ENCODE measurements at regions not wholly inside any gene's neighbourhood (a gene's known extent, or its start where the extent isn't known, plus 50 kb on each side); places are given as distances from the start of the nearest gene placed in this dataset.

GRCh38 chr6:92756912-92757311, 662.4 kb downstream of the EPHA7 start:
- Histone ChIP-seq H3K36me3 (ENCODE audit: control insufficient read depth, insufficient read depth, low read length) (no peaks in the 10 kb centered on the region), H3K9ac (ENCODE audit: low read depth, low read length) (no peak overlapping the region), H3K4me1 (ENCODE audit: control insufficient read depth, insufficient read depth, low read length) (peaks cover 3% of the 10 kb centered on the region), H3K27me3 (ENCODE audit: control insufficient read depth, insufficient read depth, low read length) (no peaks in the 10 kb centered on the region), H3K9me3 (ENCODE audit: control insufficient read depth, insufficient read depth, low read length) (no peaks in the 10 kb centered on the region), H3K4me3 (ENCODE audit: low read depth, low read length) (no peak overlapping the region)

GRCh38 chr6:92753956-92754355, 665.4 kb downstream of the EPHA7 start:
- Histone ChIP-seq H3K4me3 (ENCODE audit: low read depth, low read length) (no peak overlapping the region), H3K27me3 (ENCODE audit: control insufficient read depth, insufficient read depth, low read length) (no peaks in the 10 kb centered on the region), H3K9ac (ENCODE audit: low read depth, low read length) (no peak overlapping the region), H3K9me3 (ENCODE audit: control insufficient read depth, insufficient read depth, low read length) (no peaks in the 10 kb centered on the region), H3K36me3 (ENCODE audit: control insufficient read depth, insufficient read depth, low read length) (no peaks in the 10 kb centered on the region), H3K4me1 (ENCODE audit: control insufficient read depth, insufficient read depth, low read length) (peaks cover 1% of the 10 kb centered on the region)

GRCh38 chr6:92752114-92752513, 667.2 kb downstream of the EPHA7 start:
- H3K4me3 ChIP-seq (ENCODE audit: low read depth, low read length), result no peak overlapping the region

GRCh38 chr6:92748131-92748530, 671.2 kb downstream of the EPHA7 start:
- no peak overlapping the region for H3K4me3 ChIP-seq (ENCODE audit: low read depth, low read length)
- H3K9ac ChIP-seq (ENCODE audit: low read depth, low read length), result no peak overlapping the region
- H3K36me3 ChIP-seq (ENCODE audit: control insufficient read depth, insufficient read depth, low read length), result no peaks in the 10 kb centered on the region
- no peaks in the 10 kb centered on the region for H3K4me1 ChIP-seq (ENCODE audit: control insufficient read depth, insufficient read depth, low read length)
- H3K27me3 ChIP-seq (ENCODE audit: control insufficient read depth, insufficient read depth, low read length), result no peaks in the 10 kb centered on the region
- H3K9me3 ChIP-seq (ENCODE audit: control insufficient read depth, insufficient read depth, low read length), result no peaks in the 10 kb centered on the region

More at GRCh38 chr6:92752114-92752513, 667.2 kb downstream of the EPHA7 start:
- Histone ChIP-seq H3K4me1 (ENCODE audit: control insufficient read depth, insufficient read depth, low read length) (no peaks in the 10 kb centered on the region), H3K9ac (ENCODE audit: low read depth, low read length) (no peak overlapping the region), H3K36me3 (ENCODE audit: control insufficient read depth, insufficient read depth, low read length) (no peaks in the 10 kb centered on the region), H3K27me3 (ENCODE audit: control insufficient read depth, insufficient read depth, low read length) (no peaks in the 10 kb centered on the region), H3K9me3 (ENCODE audit: control insufficient read depth, insufficient read depth, low read length) (no peaks in the 10 kb centered on the region)

GRCh38 chr6:92737983-92738382, 681.4 kb downstream of the EPHA7 start:
- Histone ChIP-seq H3K4me1 (ENCODE audit: control insufficient read depth, insufficient read depth, low read length) (no peaks in the 10 kb centered on the region), H3K36me3 (ENCODE audit: control insufficient read depth, insufficient read depth, low read length) (no peaks in the 10 kb centered on the region), H3K27me3 (ENCODE audit: control insufficient read depth, insufficient read depth, low read length) (no peaks in the 10 kb centered on the region)

GRCh38 chr6:92723390-92723931, 695.9 kb downstream of the EPHA7 start:
- Histone ChIP-seq H3K27me3 (ENCODE audit: control insufficient read depth, insufficient read depth, low read length) (no peaks in the 10 kb centered on the region), H3K4me3 (ENCODE audit: low read depth, low read length) (no peak overlapping the region), H3K9me3 (ENCODE audit: control insufficient read depth, insufficient read depth, low read length) (no peaks in the 10 kb centered on the region), H3K4me1 (ENCODE audit: control insufficient read depth, insufficient read depth, low read length) (no peaks in the 10 kb centered on the region), H3K9ac (ENCODE audit: low read depth, low read length) (no peak overlapping the region), H3K36me3 (ENCODE audit: control insufficient read depth, insufficient read depth, low read length) (no peaks in the 10 kb centered on the region)

More at GRCh38 chr6:92737983-92738382, 681.4 kb downstream of the EPHA7 start:
- Histone ChIP-seq H3K4me3 (ENCODE audit: low read depth, low read length) (no peak overlapping the region), H3K9me3 (ENCODE audit: control insufficient read depth, insufficient read depth, low read length) (no peaks in the 10 kb centered on the region), H3K9ac (ENCODE audit: low read depth, low read length) (no peak overlapping the region)

- H3K36me3 ChIP-seq (ENCODE audit: control insufficient read depth, insufficient read depth, low read length), result no peaks in the 10 kb centered on the region
- no peaks in the 10 kb centered on the region for H3K4me1 ChIP-seq (ENCODE audit: control insufficient read depth, insufficient read depth, low read length)
- H3K27me3 ChIP-seq (ENCODE audit: control insufficient read depth, insufficient read depth, low read length), result no peaks in the 10 kb centered on the region
- no peaks in the 10 kb centered on the region for H3K9me3 ChIP-seq (ENCODE audit: control insufficient read depth, insufficient read depth, low read length)
- no peak overlapping the region for H3K9ac ChIP-seq (ENCODE audit: low read depth, low read length)
- no peak overlapping the region for H3K4me3 ChIP-seq (ENCODE audit: low read depth, low read length)
Measured at GRCh38 chr6:92719773-92720172, 699.6 kb downstream of the EPHA7 start.

GRCh38 chr6:92716638-92717037, 702.7 kb downstream of the EPHA7 start:
- Histone ChIP-seq H3K4me3 (ENCODE audit: low read depth, low read length) (no peak overlapping the region), H3K9ac (ENCODE audit: low read depth, low read length) (no peak overlapping the region), H3K4me1 (ENCODE audit: control insufficient read depth, insufficient read depth, low read length) (no peaks in the 10 kb centered on the region), H3K27me3 (ENCODE audit: control insufficient read depth, insufficient read depth, low read length) (no peaks in the 10 kb centered on the region), H3K36me3 (ENCODE audit: control insufficient read depth, insufficient read depth, low read length) (no peaks in the 10 kb centered on the region), H3K9me3 (ENCODE audit: control insufficient read depth, insufficient read depth, low read length) (no peaks in the 10 kb centered on the region)

- Histone ChIP-seq H3K36me3 (ENCODE audit: control insufficient read depth, insufficient read depth, low read length) (no peaks in the 10 kb centered on the region), H3K9me3 (ENCODE audit: control insufficient read depth, insufficient read depth, low read length) (no peaks in the 10 kb centered on the region), H3K27me3 (ENCODE audit: control insufficient read depth, insufficient read depth, low read length) (no peaks in the 10 kb centered on the region), H3K4me1 (ENCODE audit: control insufficient read depth, insufficient read depth, low read length) (no peaks in the 10 kb centered on the region), H3K4me3 (ENCODE audit: low read depth, low read length) (no peak overlapping the region), H3K9ac (ENCODE audit: low read depth, low read length) (no peak overlapping the region)
Measured at GRCh38 chr6:92715991-92716390, 703.4 kb downstream of the EPHA7 start.

- H3K27me3 ChIP-seq (ENCODE audit: control insufficient read depth, insufficient read depth, low read length), result no peaks in the 10 kb centered on the region
- no peaks in the 10 kb centered on the region for H3K36me3 ChIP-seq (ENCODE audit: control insufficient read depth, insufficient read depth, low read length)
- H3K9me3 ChIP-seq (ENCODE audit: control insufficient read depth, insufficient read depth, low read length), result no peaks in the 10 kb centered on the region
- H3K9ac ChIP-seq (ENCODE audit: low read depth, low read length), result no peak overlapping the region
- no peak overlapping the region for H3K4me3 ChIP-seq (ENCODE audit: low read depth, low read length)
- no peaks in the 10 kb centered on the region for H3K4me1 ChIP-seq (ENCODE audit: control insufficient read depth, insufficient read depth, low read length)
Measured at GRCh38 chr6:92714346-92714745, 705.0 kb downstream of the EPHA7 start.

- no peak overlapping the region for H3K4me3 ChIP-seq (ENCODE audit: low read depth, low read length)
- H3K9me3 ChIP-seq (ENCODE audit: control insufficient read depth, insufficient read depth, low read length), result no peaks in the 10 kb centered on the region
- H3K4me1 ChIP-seq (ENCODE audit: control insufficient read depth, insufficient read depth, low read length), result no peaks in the 10 kb centered on the region
- no peaks in the 10 kb centered on the region for H3K36me3 ChIP-seq (ENCODE audit: control insufficient read depth, insufficient read depth, low read length)
- H3K27me3 ChIP-seq (ENCODE audit: control insufficient read depth, insufficient read depth, low read length), result no peaks in the 10 kb centered on the region
- H3K9ac ChIP-seq (ENCODE audit: low read depth, low read length), result no peak overlapping the region
Measured at GRCh38 chr6:92710048-92710447, 709.3 kb downstream of the EPHA7 start.

- H3K4me1 ChIP-seq (ENCODE audit: control insufficient read depth, insufficient read depth, low read length), result no peaks in the 10 kb centered on the region
Measured at GRCh38 chr6:92708945-92709344, 710.4 kb downstream of the EPHA7 start.

More at GRCh38 chr6:92708945-92709344, 710.4 kb downstream of the EPHA7 start:
- Histone ChIP-seq H3K4me3 (ENCODE audit: low read depth, low read length) (no peak overlapping the region), H3K27me3 (ENCODE audit: control insufficient read depth, insufficient read depth, low read length) (no peaks in the 10 kb centered on the region), H3K36me3 (ENCODE audit: control insufficient read depth, insufficient read depth, low read length) (no peaks in the 10 kb centered on the region), H3K9me3 (ENCODE audit: control insufficient read depth, insufficient read depth, low read length) (no peaks in the 10 kb centered on the region), H3K9ac (ENCODE audit: low read depth, low read length) (no peak overlapping the region)
